Endothelial cell of umbilical vein (primary cell): ENCODE measurements at regions not wholly inside any gene's neighbourhood (a gene's known extent, or its start where the extent isn't known, plus 50 kb on each side); places are given as distances from the start of the nearest gene placed in this dataset.

Experiments used
- BruUV-seq: library from RNA; stranded (reverse); fragments of 400-500 nt; replicated peaks from 2 replicates; lab custom pipeline; 2021; lab: Mats Ljungman, UMichigan
- CTCF ChIA-PET: fragments of 300-600, 350-600 bp; sonication (Branson Sonifier 250); formaldehyde crosslinking; loops from one replicate; lab custom pipeline; 2021; ENCODE audit warnings: antibody characterized with exemption, inconsistent platforms; lab: Charles Lee
- POLR2A ChIA-PET: fragments of 300-600, 350-600 bp; sonication (Branson Sonifier 250); formaldehyde crosslinking; loops from one replicate; lab custom pipeline; 2021; ENCODE audit warnings: antibody characterized with exemption, inconsistent platforms; lab: Charles Lee
- DNase-seq: peaks from one replicate; pipeline ENCODE4 v3.0.0-alpha.2; 2011; ENCODE audit warnings: low read depth, low spot score
- FAIRE-seq: peaks from 2 replicates; lab custom pipeline; 2011; peaks lifted over from hg19 to GRCh38; lab: Jason Lieb, UNC
- H2AFZ ChIP-seq: 2 replicates; pipeline ENCODE4 v1.6.0; 2012; ENCODE audit warnings: low read depth, low read length, control low read depth, inconsistent platforms
- H3K27ac ChIP-seq: 2 replicates; pipeline ENCODE4 v1.5.1; 2011; ENCODE audit warnings: low read depth, mild to moderate bottlenecking, control low read depth, low read length, moderate library complexity; ENCODE audit not compliant: insufficient read depth
- H3K27me3 ChIP-seq, 2 experiments: 2 replicates each; pipeline versions ENCODE4 v1.6.0 to v1.6.1; 2011; ENCODE audit warnings: low read length in 2 of 2, mixed read lengths in 1 of 2; ENCODE audit not compliant: control insufficient read depth in 2 of 2, insufficient read depth in 2 of 2
- H3K36me3 ChIP-seq, 2 experiments: 2 replicates in 1 of 2; 3 replicates in 1 of 2; pipeline ENCODE4 v1.5.1; 2011; ENCODE audit warnings: low read length in 2 of 2, mild to moderate bottlenecking in 1 of 2, moderate library complexity in 1 of 2; ENCODE audit not compliant: control insufficient read depth in 2 of 2, insufficient read depth in 2 of 2; ENCODE audit errors: extremely low read depth in 1 of 2
- H3K4me1 ChIP-seq: 3 replicates; pipeline ENCODE4 v1.5.1; 2011; ENCODE audit warnings: mild to moderate bottlenecking, low read length; ENCODE audit not compliant: control insufficient read depth, insufficient read depth; ENCODE audit errors: extremely low read depth
- H3K4me2 ChIP-seq: 2 replicates; pipeline ENCODE4 v1.6.1; 2011; ENCODE audit warnings: low read length, control low read depth, mixed read lengths; ENCODE audit not compliant: insufficient read depth
- H3K4me3 ChIP-seq, 3 experiments: fragments of 200-600 bp in 1 of 3; sonication (generic), shearing (Covaris generic) in 1 of 3; replicated peaks in 1 of 3; 2 replicates each; pipeline ENCODE4 v1.5.1; 2011 to 2016; ENCODE audit warnings: control low read depth in 3 of 3, low read length in 3 of 3, mild to moderate bottlenecking in 2 of 3, inconsistent platforms in 1 of 3, low read depth in 1 of 3, moderate library complexity in 1 of 3; ENCODE audit not compliant: insufficient read depth in 1 of 3
- H3K79me2 ChIP-seq: 2 replicates; pipeline ENCODE4 v1.6.0; 2012; ENCODE audit warnings: low read length, inconsistent platforms; ENCODE audit not compliant: control insufficient read depth, insufficient read depth
- H3K9ac ChIP-seq: replicated peaks from 2 replicates; pipeline ENCODE3; 2011; ENCODE audit warnings: low read length, control low read depth; ENCODE audit not compliant: insufficient read depth; ENCODE audit errors: extremely low read depth
- H3K9me1 ChIP-seq: replicated peaks from 3 replicates; pipeline ENCODE4 v1.6.0; 2011; ENCODE audit warnings: mild to moderate bottlenecking, low read length; ENCODE audit not compliant: control insufficient read depth, insufficient read depth; ENCODE audit errors: extremely low read depth
- H3K9me3 ChIP-seq: replicated peaks from 2 replicates; pipeline ENCODE4 v1.5.1; 2012; ENCODE audit warnings: low read length, inconsistent platforms; ENCODE audit not compliant: control insufficient read depth, insufficient read depth
- H4K20me1 ChIP-seq: replicated peaks from 2 replicates; pipeline ENCODE3; 2011; ENCODE audit warnings: mild to moderate bottlenecking, low read length; ENCODE audit not compliant: control insufficient read depth, insufficient read depth; ENCODE audit errors: extremely low read depth
- EZH2 ChIP-seq: IDR thresholded peaks from 2 replicates; pipeline ENCODE4 v1.6.1; 2012; ENCODE audit warnings: borderline replicate concordance, low read depth, mild to moderate bottlenecking, moderate library complexity, low read length, inconsistent platforms; ENCODE audit not compliant: severe bottlenecking
- FOS ChIP-seq: IDR thresholded peaks from 2 replicates; pipeline ENCODE4 v1.6.1; 2011; ENCODE audit warnings: mild to moderate bottlenecking, low read length, moderate library complexity, borderline replicate concordance; ENCODE audit not compliant: insufficient read depth
- GATA2 ChIP-seq: IDR thresholded peaks from 2 replicates; pipeline ENCODE4 v1.7.0; 2011; ENCODE audit warnings: low read depth, mild to moderate bottlenecking, moderate library complexity, mixed read lengths, low read length; ENCODE audit not compliant: insufficient read length, insufficient read depth
- JUN ChIP-seq: IDR thresholded peaks from 2 replicates; pipeline ENCODE4 v1.6.1; 2011; ENCODE audit warnings: borderline replicate concordance, low read depth; ENCODE audit not compliant: insufficient read length, insufficient read depth
- MAX ChIP-seq: IDR thresholded peaks from 2 replicates; pipeline ENCODE4 v1.6.1; 2011; ENCODE audit not compliant: insufficient read depth, insufficient read length
- MYC ChIP-seq: IDR thresholded peaks from one replicate; pipeline ENCODE4 v1.6.1; 2011; ENCODE audit warnings: mild to moderate bottlenecking, low read depth, low read length
- POLR2A ChIP-seq: IDR thresholded peaks from 2 replicates; pipeline ENCODE4 v1.6.1; 2012; ENCODE audit warnings: low read depth, mild to moderate bottlenecking, control low read depth, low read length
- POLR2AphosphoS5 ChIP-seq: IDR thresholded peaks from 2 replicates; pipeline ENCODE4 v1.6.1; 2012; ENCODE audit warnings: low read depth, mild to moderate bottlenecking, control low read depth, low read length, moderate library complexity; ENCODE audit not compliant: insufficient read depth
- dilution Hi-C: fragments of 300-500 bp; cut with MboI; formaldehyde crosslinking; loops from one replicate; pipeline ENCODE4 v1.15.0; 2019; ENCODE audit warnings: low sequenced_read_pairs; ENCODE audit not compliant: extremely low pct_ligation_motif_present
- intact Hi-C: fragments of 100-400 bp; cut with micrococcal nuclease; formaldehyde crosslinking; loops from one replicate; pipeline ENCODE4 v1.10.0; 2022
- TF ChIP-seq, protein P1 (sequence below), 2 donors: IDR thresholded peaks; 1 replicate in 1 of 2; 2 replicates in 1 of 2; pipeline ENCODE4 v1.5.1; 2011; ENCODE audit warnings: low read length in 2 of 2, mild to moderate bottlenecking in 2 of 2, moderate library complexity in 2 of 2, control low read depth in 1 of 2, inconsistent platforms in 1 of 2, low read depth in 1 of 2; ENCODE audit not compliant: insufficient read depth in 1 of 2; ENCODE audit errors: extremely low read depth in 1 of 2

DNA sequence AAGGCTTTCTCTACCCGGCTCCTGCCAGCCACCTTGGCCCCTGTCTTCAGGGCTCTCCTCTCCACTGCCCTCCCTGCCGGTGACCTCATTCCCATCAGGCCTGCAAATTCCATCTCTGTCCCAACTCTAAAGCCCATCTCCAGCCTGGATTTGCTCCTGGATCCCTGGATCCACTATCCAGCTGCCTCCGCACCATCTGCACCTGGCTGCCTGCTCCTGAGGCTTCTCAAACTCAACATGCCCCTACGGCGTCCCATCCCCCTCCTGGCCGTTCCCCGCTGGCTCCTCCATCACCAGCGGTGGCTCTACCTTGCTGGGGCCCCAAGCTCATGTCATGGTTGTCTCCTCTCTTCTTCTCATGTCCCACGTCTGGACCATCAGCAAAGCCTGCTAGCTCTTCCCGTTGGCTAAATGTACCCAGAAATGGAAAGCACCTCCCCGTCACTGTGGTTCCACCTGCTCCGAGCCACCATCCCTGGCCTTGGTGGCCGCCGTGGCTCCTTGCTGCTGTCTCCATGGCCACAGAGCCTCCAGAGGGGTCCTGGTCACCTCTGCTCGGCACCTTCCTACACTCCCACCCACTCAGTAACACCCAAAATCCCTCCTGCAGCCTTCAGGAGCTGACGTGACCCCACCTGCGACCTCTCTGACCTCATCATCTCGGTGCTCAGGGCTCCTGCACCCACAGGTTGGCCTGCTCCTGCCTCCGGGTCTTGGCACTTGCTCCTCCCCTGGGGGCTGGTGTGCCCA lies 58.5 kb downstream of the ADRA2C start:
- Histone ChIP-seq H3K9me3 (no peaks in the 10 kb centered on the region), H3K4me3 (no peak overlapping the region), H3K27ac (no peak overlapping the region), H4K20me1 (no peaks in the 10 kb centered on the region), H3K36me3 (no peaks in the 10 kb centered on the region), H3K4me2 (no peak overlapping the region), H3K4me1 (no peaks in the 10 kb centered on the region), H2AFZ (no peak overlapping the region), H3K9ac (no peak overlapping the region), H3K27me3 (no peaks in the 10 kb centered on the region), H3K79me2 (no peaks in the 10 kb centered on the region), H3K9me1 (no peaks in the 10 kb centered on the region)
- DNase-seq = no peak
- ChIA-PET CTCF (no interaction called here), POLR2A (no interaction called here)
- TF ChIP-seq FOS (no peak), JUN (no peak), MAX (no peak), POLR2AphosphoS5 (no peak), EZH2 (no peak), MYC (no peak), POLR2A (no peak), GATA2 (no peak)
- TF ChIP-seq, protein P1, sequence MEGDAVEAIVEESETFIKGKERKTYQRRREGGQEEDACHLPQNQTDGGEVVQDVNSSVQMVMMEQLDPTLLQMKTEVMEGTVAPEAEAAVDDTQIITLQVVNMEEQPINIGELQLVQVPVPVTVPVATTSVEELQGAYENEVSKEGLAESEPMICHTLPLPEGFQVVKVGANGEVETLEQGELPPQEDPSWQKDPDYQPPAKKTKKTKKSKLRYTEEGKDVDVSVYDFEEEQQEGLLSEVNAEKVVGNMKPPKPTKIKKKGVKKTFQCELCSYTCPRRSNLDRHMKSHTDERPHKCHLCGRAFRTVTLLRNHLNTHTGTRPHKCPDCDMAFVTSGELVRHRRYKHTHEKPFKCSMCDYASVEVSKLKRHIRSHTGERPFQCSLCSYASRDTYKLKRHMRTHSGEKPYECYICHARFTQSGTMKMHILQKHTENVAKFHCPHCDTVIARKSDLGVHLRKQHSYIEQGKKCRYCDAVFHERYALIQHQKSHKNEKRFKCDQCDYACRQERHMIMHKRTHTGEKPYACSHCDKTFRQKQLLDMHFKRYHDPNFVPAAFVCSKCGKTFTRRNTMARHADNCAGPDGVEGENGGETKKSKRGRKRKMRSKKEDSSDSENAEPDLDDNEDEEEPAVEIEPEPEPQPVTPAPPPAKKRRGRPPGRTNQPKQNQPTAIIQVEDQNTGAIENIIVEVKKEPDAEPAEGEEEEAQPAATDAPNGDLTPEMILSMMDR (IDR thresholded peaks at IDR 0.05; ENCODE audit: extremely low read depth in 1 of 2, insufficient read depth in 1 of 2, low read depth in 1 of 2, low read length in 2 of 2) = no peak
- dilution Hi-C loops = no loop called here
- BruUV-seq = no TSS peak
- intact Hi-C loops = no loop called here
- FAIRE-seq = no peak
